Mammary epithelial cell (primary cell): ENCODE measurements at regions not wholly inside any gene's neighbourhood (a gene's known extent, or its start where the extent isn't known, plus 50 kb on each side); places are given as distances from the start of the nearest gene placed in this dataset.

Source experiments
- CTCF ChIP-seq, 2 donors: IDR thresholded peaks in 1 of 2; conservative IDR thresholded peaks in 1 of 2; 2 replicates each; pipeline ENCODE4 v1.5.1; 2011 to 2012; ENCODE audit warnings: inconsistent platforms in 2 of 2, low read length in 2 of 2, mild to moderate bottlenecking in 2 of 2, control low read depth in 1 of 2, low read depth in 1 of 2; ENCODE audit not compliant: insufficient read depth in 1 of 2; ENCODE audit errors: extremely low read depth in 1 of 2
- EZH2 ChIP-seq: IDR thresholded peaks from 2 replicates; pipeline ENCODE4 v1.6.1; 2012; ENCODE audit warnings: low read length, inconsistent platforms, borderline replicate concordance

- no peak for TF ChIP-seq CTCF (conservative IDR thresholded peaks at IDR 0.05 in 1 of 2, IDR thresholded peaks at IDR 0.05 in 1 of 2; ENCODE audit: extremely low read depth in 1 of 2, insufficient read depth in 1 of 2, low read depth in 1 of 2, low read length in 2 of 2)
- TF ChIP-seq EZH2: no peak
Measured at GRCh38 chr2:212928681-212929080, 222.7 kb downstream of the IKZF2 start.
